Right atrium auricular region (tissue), 2 donors: ENCODE measurements at regions not wholly inside any gene's neighbourhood (a gene's known extent, or its start where the extent isn't known, plus 50 kb on each side); places are given as distances from the start of the nearest gene placed in this dataset.

Experiments
- DNase-seq: peaks from one replicate; pipeline ENCODE4 v3.0.0-alpha.2; 2019; ENCODE audit warnings: low spot score
- H3K27ac ChIP-seq, 2 donors: fragments of 200-600 bp; sonication (generic); 1 replicate in 1 of 2; 2 replicates in 1 of 2; pipeline ENCODE4 v1.5.1; 2016 to 2019
- H3K27me3 ChIP-seq, 2 donors: fragments of 200-600 bp; sonication (generic); one replicate each; pipeline versions ENCODE4 v1.5.1 to v1.6.0; 2017 to 2019
- H3K36me3 ChIP-seq: fragments of 200-600 bp; sonication (generic); one replicate; pipeline ENCODE4 v1.5.1; 2016
- H3K4me1 ChIP-seq, 2 donors: fragments of 200-600 bp; sonication (generic); one replicate each; pipeline versions ENCODE4 v1.5.1 to v1.6.0; 2017 to 2019
- H3K4me3 ChIP-seq, 2 donors: fragments of 200-600 bp; sonication (generic); 1 replicate in 1 of 2; 2 replicates in 1 of 2; pipeline ENCODE4 v1.5.1; 2017 to 2019; ENCODE audit warnings: mild to moderate bottlenecking in 1 of 2, moderate library complexity in 1 of 2
- H3K9me3 ChIP-seq, 2 donors: fragments of 200-600 bp; sonication (generic); one replicate each; pipeline ENCODE4 v1.5.1; 2019
- CTCF ChIP-seq, 2 donors: fragments of 200-600 bp; sonication (generic); IDR thresholded peaks; one replicate each; pipeline ENCODE4 v1.5.1; 2019; ENCODE audit warnings: antibody characterized with exemption in 2 of 2

- H3K9me3 ChIP-seq, result no peaks in the 10 kb centered on the region
- H3K27ac ChIP-seq, result no peak overlapping the region
- H3K4me3 ChIP-seq, result no peak overlapping the region
- H3K27me3 ChIP-seq, result no peaks in the 10 kb centered on the region
- no peaks in the 10 kb centered on the region for H3K4me1 ChIP-seq
- no peak for DNase-seq
- no peak for TF ChIP-seq CTCF (IDR thresholded peaks at IDR 0.05)
- H3K36me3 ChIP-seq, result no peaks in the 10 kb centered on the region
These were observed 628.2 kb upstream of the SLITRK5 start for GRCh38 chr13:87042946-87043345.

GRCh38 chr13:87052731-87053130, 618.4 kb upstream of the SLITRK5 start:
- no peaks in the 10 kb centered on the region for H3K27me3 ChIP-seq

GRCh38 chr13:87057807-87058520, 613.2 kb upstream of the SLITRK5 start:
- H3K4me1 ChIP-seq, result no peaks in the 10 kb centered on the region
- H3K36me3 ChIP-seq, result no peaks in the 10 kb centered on the region

More at GRCh38 chr13:87052731-87053130, 618.4 kb upstream of the SLITRK5 start:
- H3K9me3 ChIP-seq, result no peaks in the 10 kb centered on the region
- H3K27ac ChIP-seq, result no peak overlapping the region
- no peak for DNase-seq
- no peaks in the 10 kb centered on the region for H3K4me1 ChIP-seq
- no peak overlapping the region for H3K4me3 ChIP-seq
- TF ChIP-seq CTCF (IDR thresholded peaks at IDR 0.05), result no peak
- H3K36me3 ChIP-seq, result no peaks in the 10 kb centered on the region

GRCh38 chr13:87058786-87059329, 612.3 kb upstream of the SLITRK5 start:
- Histone ChIP-seq H3K4me1 (no peaks in the 10 kb centered on the region), H3K36me3 (no peaks in the 10 kb centered on the region), H3K4me3 (no peak overlapping the region), H3K27me3 (no peaks in the 10 kb centered on the region), H3K27ac (no peak overlapping the region), H3K9me3 (no peaks in the 10 kb centered on the region)
- DNase-seq, result no peak
- no peak for TF ChIP-seq CTCF (IDR thresholded peaks at IDR 0.05)

More at GRCh38 chr13:87057807-87058520, 613.2 kb upstream of the SLITRK5 start:
- Histone ChIP-seq H3K27ac (no peak overlapping the region), H3K9me3 (no peaks in the 10 kb centered on the region), H3K4me3 (no peak overlapping the region), H3K27me3 (no peaks in the 10 kb centered on the region)
- no peak for TF ChIP-seq CTCF (IDR thresholded peaks at IDR 0.05)
- no peak for DNase-seq

- Histone ChIP-seq H3K27me3 (no peaks in the 10 kb centered on the region), H3K36me3 (no peaks in the 10 kb centered on the region), H3K27ac (no peak overlapping the region), H3K4me3 (no peak overlapping the region), H3K4me1 (no peaks in the 10 kb centered on the region), H3K9me3 (no peaks in the 10 kb centered on the region)
- no peak for TF ChIP-seq CTCF (IDR thresholded peaks at IDR 0.05)
- DNase-seq, result no peak
These were observed 592.0 kb upstream of the SLITRK5 start for GRCh38 chr13:87078947-87079795.
